Fibroblast of lung (primary cell): ENCODE measurements at regions not wholly inside any gene's neighbourhood (a gene's known extent, or its start where the extent isn't known, plus 50 kb on each side); places are given as distances from the start of the nearest gene placed in this dataset.

Experiments used
- EZH2 ChIP-seq: IDR thresholded peaks from 2 replicates; pipeline ENCODE4 v1.5.1; 2012; ENCODE audit warnings: low read length, control low read depth, mild to moderate bottlenecking; ENCODE audit errors: missing control alignments
- TF ChIP-seq, protein P1 (sequence below), 2 donors: IDR thresholded peaks in 1 of 2; conservative IDR thresholded peaks in 1 of 2; 1 replicate in 1 of 2; 2 replicates in 1 of 2; pipeline ENCODE4 v1.5.1; 2011 to 2012; ENCODE audit warnings: low read length in 2 of 2, control low read depth in 1 of 2, inconsistent platforms in 1 of 2, low read depth in 1 of 2, mild to moderate bottlenecking in 1 of 2

DNA sequence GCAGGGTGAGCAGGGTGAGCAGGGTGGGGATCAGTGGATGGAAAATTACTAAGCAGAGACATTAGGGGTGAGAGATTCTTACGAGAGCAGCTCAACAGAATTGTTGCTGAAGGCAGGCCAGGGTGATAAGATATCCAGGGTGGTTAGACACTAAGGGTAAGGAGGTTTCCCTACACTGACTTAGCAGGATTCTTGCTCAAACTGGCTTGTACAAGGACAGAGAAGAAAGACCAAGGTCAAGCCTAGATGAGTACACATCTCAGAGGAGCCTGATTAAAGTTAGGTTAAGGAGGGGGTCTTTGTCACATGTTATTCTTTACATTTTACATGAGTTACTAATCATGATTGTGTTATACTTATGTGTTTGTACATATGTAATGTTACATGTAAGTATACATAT lies 262.8 kb upstream of the FANCL start:
- TF ChIP-seq, protein P1, sequence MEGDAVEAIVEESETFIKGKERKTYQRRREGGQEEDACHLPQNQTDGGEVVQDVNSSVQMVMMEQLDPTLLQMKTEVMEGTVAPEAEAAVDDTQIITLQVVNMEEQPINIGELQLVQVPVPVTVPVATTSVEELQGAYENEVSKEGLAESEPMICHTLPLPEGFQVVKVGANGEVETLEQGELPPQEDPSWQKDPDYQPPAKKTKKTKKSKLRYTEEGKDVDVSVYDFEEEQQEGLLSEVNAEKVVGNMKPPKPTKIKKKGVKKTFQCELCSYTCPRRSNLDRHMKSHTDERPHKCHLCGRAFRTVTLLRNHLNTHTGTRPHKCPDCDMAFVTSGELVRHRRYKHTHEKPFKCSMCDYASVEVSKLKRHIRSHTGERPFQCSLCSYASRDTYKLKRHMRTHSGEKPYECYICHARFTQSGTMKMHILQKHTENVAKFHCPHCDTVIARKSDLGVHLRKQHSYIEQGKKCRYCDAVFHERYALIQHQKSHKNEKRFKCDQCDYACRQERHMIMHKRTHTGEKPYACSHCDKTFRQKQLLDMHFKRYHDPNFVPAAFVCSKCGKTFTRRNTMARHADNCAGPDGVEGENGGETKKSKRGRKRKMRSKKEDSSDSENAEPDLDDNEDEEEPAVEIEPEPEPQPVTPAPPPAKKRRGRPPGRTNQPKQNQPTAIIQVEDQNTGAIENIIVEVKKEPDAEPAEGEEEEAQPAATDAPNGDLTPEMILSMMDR (conservative IDR thresholded peaks at IDR 0.05 in 1 of 2, IDR thresholded peaks at IDR 0.05 in 1 of 2; ENCODE audit: low read depth in 1 of 2, low read length in 2 of 2): no peak
- no peak for TF ChIP-seq EZH2
